DND-41 (cell line): ENCODE measurements at regions not wholly inside any gene's neighbourhood (a gene's known extent, or its start where the extent isn't known, plus 50 kb on each side); places are given as distances from the start of the nearest gene placed in this dataset.

Experiments used
- ATAC-seq: fragments of 200-7000 bp; cut with Tn5 transposase; 3 replicates; pipeline ENCODE4 v1.9.1; 2021; ENCODE audit warnings: low read depth; ENCODE audit not compliant: insufficient read depth
- DNase-seq: peaks from one replicate; pipeline ENCODE4 v3.0.0-alpha.2; 2020
- H2AFZ ChIP-seq: 2 replicates; pipeline ENCODE4 v1.6.0; 2012; ENCODE audit warnings: low read depth, low read length
- H3K27ac ChIP-seq: 2 replicates; pipeline ENCODE4 v1.5.1; 2012; ENCODE audit warnings: low read length, inconsistent platforms
- H3K27me3 ChIP-seq: fragments of 200-600 bp; sonication (generic); 2 replicates; pipeline ENCODE4 v1.6.0; 2012; ENCODE audit warnings: low read length, mild to moderate bottlenecking, inconsistent platforms; ENCODE audit not compliant: insufficient read depth, poor library complexity
- H3K36me3 ChIP-seq: 2 replicates; pipeline ENCODE4 v1.5.1; 2012; ENCODE audit warnings: low read length, inconsistent platforms; ENCODE audit not compliant: insufficient read depth
- H3K4me1 ChIP-seq: 2 replicates; pipeline ENCODE4 v1.5.1; 2012; ENCODE audit warnings: mild to moderate bottlenecking, low read length; ENCODE audit not compliant: insufficient read depth
- H3K4me2 ChIP-seq: 2 replicates; pipeline ENCODE4 v1.6.0; 2012; ENCODE audit warnings: mild to moderate bottlenecking, moderate library complexity, low read length, inconsistent platforms; ENCODE audit not compliant: insufficient read depth
- H3K4me3 ChIP-seq, 2 experiments: fragments of 200-600 bp in 1 of 2; shearing (Covaris generic) in 1 of 2; 2 replicates each; pipeline ENCODE4 v1.5.1; 2012 to 2016; ENCODE audit warnings: inconsistent platforms in 2 of 2, low read length in 2 of 2, mild to moderate bottlenecking in 2 of 2, low read depth in 1 of 2, moderate library complexity in 1 of 2
- H3K79me2 ChIP-seq: 2 replicates; pipeline ENCODE4 v1.6.0; 2012; ENCODE audit warnings: low read length, inconsistent platforms; ENCODE audit not compliant: insufficient read depth
- H3K9ac ChIP-seq: 2 replicates; pipeline ENCODE4 v1.6.0; 2012; ENCODE audit warnings: low read depth, mild to moderate bottlenecking, inconsistent platforms, low read length, moderate library complexity
- H3K9me3 ChIP-seq: 2 replicates; pipeline ENCODE4 v1.5.1; 2012; ENCODE audit warnings: low read length, moderate library complexity, mild to moderate bottlenecking, inconsistent platforms; ENCODE audit not compliant: insufficient read depth, severe bottlenecking
- H4K20me1 ChIP-seq: 2 replicates; pipeline ENCODE4 v1.6.0; 2012; ENCODE audit warnings: low read length; ENCODE audit not compliant: insufficient read depth
- EZH2 ChIP-seq: IDR thresholded peaks from 3 replicates; pipeline ENCODE4 v1.6.1; 2012; ENCODE audit warnings: borderline replicate concordance, low read depth, mild to moderate bottlenecking, moderate library complexity, low read length, inconsistent platforms; ENCODE audit not compliant: severe bottlenecking
- TF ChIP-seq, protein P1 (sequence below): IDR thresholded peaks from 2 replicates; pipeline ENCODE4 v1.5.1; 2012; ENCODE audit warnings: borderline replicate concordance, low read length, moderate library complexity, mild to moderate bottlenecking; ENCODE audit not compliant: poor library complexity, severe bottlenecking; ENCODE audit errors: extremely low read depth

- no peak overlapping the region for H3K4me2 ChIP-seq
- no peaks in the 10 kb centered on the region for H3K4me1 ChIP-seq
- no peak overlapping the region for H3K9ac ChIP-seq
- TF ChIP-seq, protein P1, sequence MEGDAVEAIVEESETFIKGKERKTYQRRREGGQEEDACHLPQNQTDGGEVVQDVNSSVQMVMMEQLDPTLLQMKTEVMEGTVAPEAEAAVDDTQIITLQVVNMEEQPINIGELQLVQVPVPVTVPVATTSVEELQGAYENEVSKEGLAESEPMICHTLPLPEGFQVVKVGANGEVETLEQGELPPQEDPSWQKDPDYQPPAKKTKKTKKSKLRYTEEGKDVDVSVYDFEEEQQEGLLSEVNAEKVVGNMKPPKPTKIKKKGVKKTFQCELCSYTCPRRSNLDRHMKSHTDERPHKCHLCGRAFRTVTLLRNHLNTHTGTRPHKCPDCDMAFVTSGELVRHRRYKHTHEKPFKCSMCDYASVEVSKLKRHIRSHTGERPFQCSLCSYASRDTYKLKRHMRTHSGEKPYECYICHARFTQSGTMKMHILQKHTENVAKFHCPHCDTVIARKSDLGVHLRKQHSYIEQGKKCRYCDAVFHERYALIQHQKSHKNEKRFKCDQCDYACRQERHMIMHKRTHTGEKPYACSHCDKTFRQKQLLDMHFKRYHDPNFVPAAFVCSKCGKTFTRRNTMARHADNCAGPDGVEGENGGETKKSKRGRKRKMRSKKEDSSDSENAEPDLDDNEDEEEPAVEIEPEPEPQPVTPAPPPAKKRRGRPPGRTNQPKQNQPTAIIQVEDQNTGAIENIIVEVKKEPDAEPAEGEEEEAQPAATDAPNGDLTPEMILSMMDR, result no peak
- no peak for TF ChIP-seq EZH2
- H3K4me3 ChIP-seq, result no peak overlapping the region
- H3K27me3 ChIP-seq, result no peaks in the 10 kb centered on the region
- no peaks in the 10 kb centered on the region for H3K79me2 ChIP-seq
- 0 out of 2 replicates have a peak, but pooled peaks cover 2% of the 10 kb centered on the region for H3K36me3 ChIP-seq
- no peaks in the 10 kb centered on the region for H3K9me3 ChIP-seq
- H4K20me1 ChIP-seq, result peaks cover 4% of the 10 kb centered on the region
- ATAC-seq (no peak), DNase-seq (no peak)
- no peak overlapping the region for H3K27ac ChIP-seq
- no peak overlapping the region for H2AFZ ChIP-seq
Measured at GRCh38 chr20:60474385-60474910, 516.2 kb downstream of the CDH26 start.

- H3K4me2 ChIP-seq, result no peak overlapping the region
- no peak overlapping the region for H2AFZ ChIP-seq
- 0 out of 2 replicates have a peak, but pooled peaks cover 2% of the 10 kb centered on the region for H3K36me3 ChIP-seq
- no peak overlapping the region for H3K27ac ChIP-seq
- H3K4me1 ChIP-seq, result no peaks in the 10 kb centered on the region
- no peak for ATAC-seq
- no peaks in the 10 kb centered on the region for H3K9me3 ChIP-seq
- no peak overlapping the region for H3K9ac ChIP-seq
- TF ChIP-seq EZH2, result no peak
- TF ChIP-seq, protein P1, result no peak
- no peak overlapping the region for H3K4me3 ChIP-seq
- no peaks in the 10 kb centered on the region for H3K27me3 ChIP-seq
- H3K79me2 ChIP-seq, result no peaks in the 10 kb centered on the region
- H4K20me1 ChIP-seq, result peaks cover 8% of the 10 kb centered on the region
- no peak for DNase-seq
Measured at GRCh38 chr20:60476045-60476444, 517.8 kb downstream of the CDH26 start.

DNA sequence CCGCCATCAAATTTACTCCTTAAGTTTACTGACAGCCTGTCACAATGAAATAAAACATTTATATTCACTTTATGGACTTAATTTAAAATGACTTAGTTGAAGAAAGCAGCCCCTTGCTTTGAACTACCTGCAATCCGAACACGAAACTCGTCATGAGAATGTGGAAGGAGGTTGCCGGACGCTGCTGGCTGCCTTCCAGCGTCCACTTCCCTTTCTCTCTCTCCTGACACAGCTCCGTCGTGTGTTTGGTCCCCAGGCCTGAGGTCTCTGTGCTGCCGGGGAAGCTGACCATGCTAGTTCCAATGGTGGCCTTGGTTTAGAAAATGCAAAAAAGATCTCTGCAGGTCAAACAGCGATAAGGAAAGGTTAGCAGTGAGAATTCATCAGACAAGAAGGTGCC is 519.7 kb downstream of the CDH26 start:
- H3K27ac ChIP-seq, result no peak overlapping the region
- no peaks in the 10 kb centered on the region for H3K9me3 ChIP-seq
- H3K4me2 ChIP-seq, result no peak overlapping the region
- H3K4me1 ChIP-seq, result no peaks in the 10 kb centered on the region
- no peak overlapping the region for H3K4me3 ChIP-seq
- no peak overlapping the region for H2AFZ ChIP-seq
- ATAC-seq (no peak), DNase-seq (no peak)
- no peak overlapping the region for H3K9ac ChIP-seq
- H3K27me3 ChIP-seq, result no peaks in the 10 kb centered on the region
- peaks cover 8% of the 10 kb centered on the region for H4K20me1 ChIP-seq
- 0 out of 2 replicates have a peak, but pooled peaks cover 2% of the 10 kb centered on the region for H3K36me3 ChIP-seq
- no peaks in the 10 kb centered on the region for H3K79me2 ChIP-seq
- TF ChIP-seq EZH2, result no peak
- TF ChIP-seq, protein P1, result no peak
